Hepatocyte (in vitro differentiated cells): ENCODE measurements at regions not wholly inside any gene's neighbourhood (a gene's known extent, or its start where the extent isn't known, plus 50 kb on each side); places are given as distances from the start of the nearest gene placed in this dataset.

ENCODE experiments used
- DNase-seq: peaks from one replicate; pipeline ENCODE4 v3.0.0-alpha.2; 2016; ENCODE audit warnings: low spot score
- H2AFZ ChIP-seq: fragments of 200-600 bp; sonication (generic); 2 replicates; pipeline ENCODE4 v1.6.0; 2016; ENCODE audit warnings: antibody characterized with exemption, mild to moderate bottlenecking
- H3K27ac ChIP-seq: fragments of 200-600 bp; sonication (generic); 2 replicates; pipeline ENCODE4 v1.5.1; 2016; ENCODE audit warnings: mild to moderate bottlenecking
- H3K27me3 ChIP-seq: fragments of 200-600 bp; sonication (generic); 2 replicates; pipeline ENCODE4 v1.6.1; 2016
- H3K36me3 ChIP-seq: fragments of 200-600 bp; sonication (generic); replicated peaks from 2 replicates; pipeline ENCODE4 v1.5.1; 2016; ENCODE audit warnings: low read depth; ENCODE audit not compliant: insufficient read depth
- H3K4me1 ChIP-seq: fragments of 200-600 bp; sonication (generic); 2 replicates; pipeline ENCODE4 v1.5.1; 2016; ENCODE audit warnings: mild to moderate bottlenecking, moderate library complexity; ENCODE audit not compliant: insufficient read depth
- H3K4me2 ChIP-seq: fragments of 200-600 bp; sonication (generic); 2 replicates; pipeline ENCODE4 v1.6.0; 2016
- H3K4me3 ChIP-seq: fragments of 200-600 bp; sonication (generic); 2 replicates; pipeline ENCODE4 v1.5.1; 2016; ENCODE audit warnings: mild to moderate bottlenecking
- H3K79me2 ChIP-seq: fragments of 200-600 bp; sonication (generic); 2 replicates; pipeline ENCODE4 v1.6.0; 2017; ENCODE audit warnings: mild to moderate bottlenecking
- H3K9me2 ChIP-seq: fragments of 200-600 bp; sonication (generic); replicated peaks from 2 replicates; pipeline ENCODE4 v1.6.0; 2017; ENCODE audit warnings: mild to moderate bottlenecking; ENCODE audit not compliant: insufficient read depth
- H3K9me3 ChIP-seq: fragments of 200-600 bp; sonication (generic); 2 replicates; pipeline ENCODE4 v1.5.1; 2016; ENCODE audit warnings: low read depth, mild to moderate bottlenecking
- H4K20me1 ChIP-seq: fragments of 200-600 bp; sonication (generic); 2 replicates; pipeline ENCODE4 v1.6.0; 2016; ENCODE audit warnings: mild to moderate bottlenecking; ENCODE audit not compliant: insufficient read depth, poor library complexity, severe bottlenecking
- CTCF ChIP-seq: fragments of 200-600 bp; sonication (generic); IDR thresholded peaks from 2 replicates; pipeline ENCODE4 v1.5.1; 2016; ENCODE audit warnings: antibody characterized with exemption, mild to moderate bottlenecking; ENCODE audit not compliant: poor library complexity
- EZH2 ChIP-seq: fragments of 200-600 bp; sonication (generic); IDR thresholded peaks from 2 replicates; pipeline ENCODE4 v1.6.1; 2016; ENCODE audit warnings: antibody characterized with exemption, mild to moderate bottlenecking, borderline replicate concordance
- EZH2phosphoT487 ChIP-seq: fragments of 200-600 bp; sonication (generic); IDR thresholded peaks from one replicate; pipeline ENCODE4 v1.6.1; 2018; ENCODE audit warnings: antibody characterized with exemption, mild to moderate bottlenecking, low read depth, moderate library complexity; ENCODE audit not compliant: unreplicated experiment, severe bottlenecking
- WGBS: methylation state at CpG from one replicate; pipeline ENCODE4 v1.1.6; 2016; ENCODE audit warnings: low lambda C conversion rate; ENCODE audit errors: missing lambda C conversion rate; 5-methylcytosine and 5-hydroxymethylcytosine counted together

GRCh38 chr3:67291287-67292252 is 293.5 kb downstream of the KBTBD8 start:
- peaks cover 6% of the 10 kb centered on the region for H3K4me1 ChIP-seq
- no peaks in the 10 kb centered on the region for H3K27me3 ChIP-seq
- H3K9me3 ChIP-seq: no peaks in the 10 kb centered on the region
- H3K4me3 ChIP-seq: no peak overlapping the region
- H4K20me1 ChIP-seq: no peaks in the 10 kb centered on the region
- H3K79me2 ChIP-seq: no peaks in the 10 kb centered on the region
- H3K27ac ChIP-seq: no peak overlapping the region
- H3K4me2 ChIP-seq: no peak overlapping the region
- H3K36me3 ChIP-seq: no peaks in the 10 kb centered on the region
- no peak for DNase-seq
- H2AFZ ChIP-seq: no peak overlapping the region
- H3K9me2 ChIP-seq: no peaks in the 10 kb centered on the region
- TF ChIP-seq CTCF (no peak), EZH2phosphoT487 (no peak), EZH2 (no peak)
- 66% methylated on average over 11 of the region's 11 CpGs for WGBS

GRCh38 chr3:67292356-67293121 is 294.4 kb downstream of the KBTBD8 start:
- no peaks in the 10 kb centered on the region for H3K36me3 ChIP-seq
- no peaks in the 10 kb centered on the region for H3K9me3 ChIP-seq
- no peak for DNase-seq
- H3K4me2 ChIP-seq: no peak overlapping the region
- no peak overlapping the region for H3K4me3 ChIP-seq
- no peaks in the 10 kb centered on the region for H3K9me2 ChIP-seq
- H4K20me1 ChIP-seq: no peaks in the 10 kb centered on the region
- no peak overlapping the region for H3K27ac ChIP-seq
- 73% methylated on average over 3 of the region's 3 CpGs for WGBS
- H3K27me3 ChIP-seq: no peaks in the 10 kb centered on the region
- no peak for TF ChIP-seq EZH2
- TF ChIP-seq CTCF: no peak
- no peak for TF ChIP-seq EZH2phosphoT487
- peaks cover 6% of the 10 kb centered on the region for H3K4me1 ChIP-seq
- H2AFZ ChIP-seq: no peak overlapping the region
- H3K79me2 ChIP-seq: no peaks in the 10 kb centered on the region

GRCh38 chr3:67294341-67294740 is 296.2 kb downstream of the KBTBD8 start:
- no peak for TF ChIP-seq EZH2phosphoT487
- no peak for TF ChIP-seq CTCF
- no peak for TF ChIP-seq EZH2

More at GRCh38 chr3:67294341-67294740, 296.2 kb downstream of the KBTBD8 start:
- no peak overlapping the region for H3K4me2 ChIP-seq
- DNase-seq: no peak
- no peaks in the 10 kb centered on the region for H4K20me1 ChIP-seq
- 98% methylated on average over 3 of the region's 3 CpGs for WGBS
- no peaks in the 10 kb centered on the region for H3K9me3 ChIP-seq
- no peaks in the 10 kb centered on the region for H3K36me3 ChIP-seq
- H3K4me3 ChIP-seq: no peak overlapping the region
- H3K79me2 ChIP-seq: no peaks in the 10 kb centered on the region
- no peaks in the 10 kb centered on the region for H3K9me2 ChIP-seq
- no peak overlapping the region for H3K27ac ChIP-seq
- peaks cover 6% of the 10 kb centered on the region for H3K4me1 ChIP-seq
- H2AFZ ChIP-seq: no peak overlapping the region
- H3K27me3 ChIP-seq: no peaks in the 10 kb centered on the region
